Astrocyte (in vitro differentiated cells and primary cell): ENCODE measurements at regions not wholly inside any gene's neighbourhood (a gene's known extent, or its start where the extent isn't known, plus 50 kb on each side); places are given as distances from the start of the nearest gene placed in this dataset.

Experiments
- DNase-seq: peaks from one replicate; pipeline ENCODE4 v3.0.0-alpha.2; 2010; ENCODE audit warnings: low read depth
- FAIRE-seq: peaks from 2 replicates; lab custom pipeline; 2011; peaks lifted over from hg19 to GRCh38; lab: Jason Lieb, UNC
- H2AFZ ChIP-seq: 2 replicates; pipeline ENCODE4 v1.6.0; 2012; ENCODE audit warnings: low read depth, low read length, inconsistent platforms
- H3K27ac ChIP-seq: 2 replicates; pipeline ENCODE4 v1.5.1; 2011; ENCODE audit warnings: low read depth, low read length, inconsistent platforms
- H3K27me3 ChIP-seq: 2 replicates; pipeline ENCODE4 v1.6.0; 2011; ENCODE audit warnings: low read length, inconsistent platforms; ENCODE audit not compliant: insufficient read depth
- H3K36me3 ChIP-seq: 2 replicates; pipeline ENCODE4 v1.5.1; 2011; ENCODE audit warnings: low read length, inconsistent platforms; ENCODE audit not compliant: insufficient read depth
- H3K4me1 ChIP-seq: 2 replicates; pipeline ENCODE4 v1.5.1; 2011; ENCODE audit warnings: low read length, inconsistent platforms; ENCODE audit not compliant: insufficient read depth
- H3K4me2 ChIP-seq: 2 replicates; pipeline ENCODE4 v1.6.0; 2012; ENCODE audit warnings: low read length, inconsistent platforms
- H3K4me3 ChIP-seq: 2 replicates; pipeline ENCODE4 v1.5.1; 2011; ENCODE audit warnings: low read depth, mild to moderate bottlenecking, low read length, inconsistent platforms; ENCODE audit not compliant: insufficient read depth
- H3K79me2 ChIP-seq: 2 replicates; pipeline ENCODE4 v1.6.0; 2012; ENCODE audit warnings: mild to moderate bottlenecking, low read length, inconsistent platforms; ENCODE audit not compliant: insufficient read depth
- H3K9ac ChIP-seq: 2 replicates; pipeline ENCODE4 v1.6.0; 2012; ENCODE audit warnings: mild to moderate bottlenecking, low read length, inconsistent platforms
- H3K9me3 ChIP-seq: 2 replicates; pipeline ENCODE4 v1.5.1; 2012; ENCODE audit warnings: low read depth, mild to moderate bottlenecking, low read length, inconsistent platforms; ENCODE audit not compliant: insufficient read depth
- H4K20me1 ChIP-seq: 2 replicates; pipeline ENCODE4 v1.6.0; 2012; ENCODE audit warnings: low read length, inconsistent platforms; ENCODE audit not compliant: insufficient read depth
- H3K27ac Mint-ChIP-seq: one replicate; pipeline ENCODE4 v1.8.0; 2021; ENCODE audit warnings: mild to moderate bottlenecking, mixed read lengths; ENCODE audit not compliant: unreplicated experiment
- H3K27me3 Mint-ChIP-seq: one replicate; pipeline ENCODE4 v1.8.0; 2021; ENCODE audit warnings: low read depth, mixed read lengths; ENCODE audit not compliant: unreplicated experiment
- H3K36me3 Mint-ChIP-seq: one replicate; pipeline ENCODE4 v1.8.0; 2021; ENCODE audit warnings: low read depth, mixed read lengths; ENCODE audit not compliant: unreplicated experiment
- H3K4me1 Mint-ChIP-seq: one replicate; pipeline ENCODE4 v1.8.0; 2021; ENCODE audit warnings: low read depth, mixed read lengths; ENCODE audit not compliant: unreplicated experiment
- H3K4me3 Mint-ChIP-seq: one replicate; pipeline ENCODE4 v1.8.0; 2021; ENCODE audit warnings: mild to moderate bottlenecking, moderate library complexity, mixed read lengths; ENCODE audit not compliant: unreplicated experiment
- H3K9me3 Mint-ChIP-seq: one replicate; pipeline ENCODE4 v1.8.0; 2021; ENCODE audit warnings: mild to moderate bottlenecking, mixed read lengths; ENCODE audit not compliant: unreplicated experiment
- CTCF ChIP-seq: IDR thresholded peaks from 2 replicates; pipeline ENCODE4 v1.5.1; 2011; ENCODE audit warnings: low read depth, mild to moderate bottlenecking, inconsistent platforms, low read length, moderate library complexity; ENCODE audit not compliant: insufficient read depth
- EZH2 ChIP-seq: IDR thresholded peaks from 2 replicates; pipeline ENCODE4 v1.6.1; 2012; ENCODE audit warnings: mild to moderate bottlenecking, low read length, inconsistent platforms; ENCODE audit not compliant: insufficient read depth

GRCh38 chr4:42281324-42282020 lies 115.8 kb upstream of the SHISA3 start:
- H3K36me3 Mint-ChIP-seq = no peaks in the 10 kb centered on the region
- Histone ChIP-seq H3K27ac (no peak overlapping the region), H3K4me2 (peak overlapping the region; percentile 58)

GRCh38 chr4:42282081-42282901 lies 115.0 kb upstream of the SHISA3 start:
- no peak overlapping the region for H3K9ac ChIP-seq
- peak overlapping the region; percentile 58 for H3K4me2 ChIP-seq
- Mint-ChIP-seq H3K27ac (no peak overlapping the region), H3K9me3 (no peaks in the 10 kb centered on the region), H3K4me1 (peaks cover 1% of the 10 kb centered on the region), H3K27me3 (peaks cover 2% of the 10 kb centered on the region), H3K4me3 (no peak overlapping the region), H3K36me3 (no peaks in the 10 kb centered on the region)
- H3K36me3 ChIP-seq = no peaks in the 10 kb centered on the region
- H3K79me2 ChIP-seq = no peaks in the 10 kb centered on the region
- no peak overlapping the region for H3K4me3 ChIP-seq
- no peak overlapping the region for H3K27ac ChIP-seq
- no peaks in the 10 kb centered on the region for H3K4me1 ChIP-seq
- peak overlapping the region; percentile 1 for H2AFZ ChIP-seq
- TF ChIP-seq EZH2 = no peak
- peak; percentile 67 for TF ChIP-seq CTCF
- H4K20me1 ChIP-seq = no peaks in the 10 kb centered on the region
- peaks cover 2% of the 10 kb centered on the region for H3K27me3 ChIP-seq
- H3K9me3 ChIP-seq = no peaks in the 10 kb centered on the region
- FAIRE-seq = no peak
- DNase-seq = peak; percentile 14

More at GRCh38 chr4:42281324-42282020, 115.8 kb upstream of the SHISA3 start:
- peaks cover 1% of the 10 kb centered on the region for H3K4me1 Mint-ChIP-seq
- no peak overlapping the region for H3K27ac Mint-ChIP-seq
- DNase-seq (no peak), FAIRE-seq (no peak)
- no peaks in the 10 kb centered on the region for H3K4me1 ChIP-seq
- H3K27me3 ChIP-seq = peaks cover 2% of the 10 kb centered on the region
- TF ChIP-seq EZH2 (no peak), CTCF (no peak)
- no peak overlapping the region for H3K4me3 ChIP-seq
- H3K9me3 ChIP-seq = no peaks in the 10 kb centered on the region
- H3K27me3 Mint-ChIP-seq = peaks cover 4% of the 10 kb centered on the region
- H3K36me3 ChIP-seq = no peaks in the 10 kb centered on the region
- H3K79me2 ChIP-seq = no peaks in the 10 kb centered on the region
- H3K9ac ChIP-seq = no peak overlapping the region
- no peak overlapping the region for H3K4me3 Mint-ChIP-seq
- peak overlapping the region; percentile 1 for H2AFZ ChIP-seq
- no peaks in the 10 kb centered on the region for H4K20me1 ChIP-seq
- H3K9me3 Mint-ChIP-seq = no peaks in the 10 kb centered on the region
